BE2C (cell line): ENCODE measurements at regions not wholly inside any gene's neighbourhood (a gene's known extent, or its start where the extent isn't known, plus 50 kb on each side); places are given as distances from the start of the nearest gene placed in this dataset.

ENCODE experiments used
- DNase-seq: peaks from one replicate; pipeline ENCODE4 v3.0.0-alpha.2; 2020
- H3K27me3 ChIP-seq: fragments of 250-450 bp; sonication (Bioruptor Pico); 2 replicates; pipeline ENCODE4 v1.5.1; 2020; ENCODE audit warnings: mild to moderate bottlenecking
- H3K36me3 ChIP-seq: fragments of 250-450 bp; sonication (Bioruptor Pico); 2 replicates; pipeline ENCODE4 v1.5.1; 2020; ENCODE audit warnings: mild to moderate bottlenecking
- H3K4me1 ChIP-seq: fragments of 250-450 bp; sonication (Bioruptor Pico); 2 replicates; pipeline ENCODE4 v1.5.1; 2020
- H3K4me3 ChIP-seq: 2 replicates; pipeline ENCODE4 v1.5.1; 2011; ENCODE audit warnings: low read depth, low read length
- H3K9me3 ChIP-seq: fragments of 250-450 bp; sonication (Bioruptor Pico); 2 replicates; pipeline ENCODE4 v1.5.1; 2020
- TF ChIP-seq, protein P1 (sequence below): IDR thresholded peaks from 2 replicates; pipeline ENCODE4 v1.5.1; 2012; ENCODE audit warnings: mild to moderate bottlenecking, low read depth, low read length

DNA sequence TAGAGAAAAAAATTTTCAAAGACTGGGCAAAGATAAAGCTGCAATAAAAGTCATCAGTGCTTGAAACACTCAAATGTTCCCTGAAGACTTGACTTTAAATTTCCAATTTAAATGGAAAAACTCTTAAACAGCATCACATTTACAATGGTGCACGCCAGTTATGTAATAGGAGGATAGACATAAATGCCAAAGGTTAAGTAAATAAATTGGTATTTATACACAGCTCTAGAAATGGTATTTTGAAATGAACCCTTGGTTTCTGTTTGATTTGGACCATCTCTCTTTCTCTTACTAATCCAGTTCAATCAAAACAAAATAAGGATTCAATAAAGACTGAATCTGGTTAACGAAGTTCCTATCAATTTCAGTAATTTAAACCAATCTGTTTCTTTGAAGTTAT is 272.6 kb downstream of the GPM6A start:
- Histone ChIP-seq H3K4me3 (no peak overlapping the region), H3K36me3 (no peaks in the 10 kb centered on the region), H3K27me3 (no peaks in the 10 kb centered on the region), H3K9me3 (no peaks in the 10 kb centered on the region; the same call in 1 of the 2 replicates), H3K4me1 (no peaks in the 10 kb centered on the region)
- DNase-seq: no peak
- TF ChIP-seq, protein P1, sequence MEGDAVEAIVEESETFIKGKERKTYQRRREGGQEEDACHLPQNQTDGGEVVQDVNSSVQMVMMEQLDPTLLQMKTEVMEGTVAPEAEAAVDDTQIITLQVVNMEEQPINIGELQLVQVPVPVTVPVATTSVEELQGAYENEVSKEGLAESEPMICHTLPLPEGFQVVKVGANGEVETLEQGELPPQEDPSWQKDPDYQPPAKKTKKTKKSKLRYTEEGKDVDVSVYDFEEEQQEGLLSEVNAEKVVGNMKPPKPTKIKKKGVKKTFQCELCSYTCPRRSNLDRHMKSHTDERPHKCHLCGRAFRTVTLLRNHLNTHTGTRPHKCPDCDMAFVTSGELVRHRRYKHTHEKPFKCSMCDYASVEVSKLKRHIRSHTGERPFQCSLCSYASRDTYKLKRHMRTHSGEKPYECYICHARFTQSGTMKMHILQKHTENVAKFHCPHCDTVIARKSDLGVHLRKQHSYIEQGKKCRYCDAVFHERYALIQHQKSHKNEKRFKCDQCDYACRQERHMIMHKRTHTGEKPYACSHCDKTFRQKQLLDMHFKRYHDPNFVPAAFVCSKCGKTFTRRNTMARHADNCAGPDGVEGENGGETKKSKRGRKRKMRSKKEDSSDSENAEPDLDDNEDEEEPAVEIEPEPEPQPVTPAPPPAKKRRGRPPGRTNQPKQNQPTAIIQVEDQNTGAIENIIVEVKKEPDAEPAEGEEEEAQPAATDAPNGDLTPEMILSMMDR: no peak

DNA sequence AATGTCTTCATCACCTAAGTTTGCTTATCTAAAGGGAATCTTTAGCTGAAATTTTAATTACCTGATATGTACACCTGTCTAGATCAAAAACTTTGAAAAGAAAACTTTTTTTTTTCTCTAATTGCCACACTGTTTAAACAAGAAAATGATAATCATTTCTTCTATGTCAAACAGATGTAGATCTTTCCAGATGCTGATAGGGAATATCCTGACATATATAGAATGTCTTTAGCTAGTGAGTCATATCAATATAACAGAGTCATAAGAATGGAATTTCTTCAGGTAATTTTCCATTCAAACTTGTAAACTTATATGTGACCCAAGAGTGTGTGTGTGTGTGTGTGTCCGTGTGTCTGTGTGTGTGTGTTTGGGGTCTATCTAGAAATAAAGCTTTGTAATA is 271.9 kb downstream of the GPM6A start:
- no peaks in the 10 kb centered on the region for H3K36me3 ChIP-seq
- H3K9me3 ChIP-seq: no peaks in the 10 kb centered on the region; the same call in 1 of the 2 replicates
- H3K4me1 ChIP-seq: no peaks in the 10 kb centered on the region
- no peak for DNase-seq
- no peak overlapping the region for H3K4me3 ChIP-seq
- TF ChIP-seq, protein P1: no peak
- no peaks in the 10 kb centered on the region for H3K27me3 ChIP-seq

DNA sequence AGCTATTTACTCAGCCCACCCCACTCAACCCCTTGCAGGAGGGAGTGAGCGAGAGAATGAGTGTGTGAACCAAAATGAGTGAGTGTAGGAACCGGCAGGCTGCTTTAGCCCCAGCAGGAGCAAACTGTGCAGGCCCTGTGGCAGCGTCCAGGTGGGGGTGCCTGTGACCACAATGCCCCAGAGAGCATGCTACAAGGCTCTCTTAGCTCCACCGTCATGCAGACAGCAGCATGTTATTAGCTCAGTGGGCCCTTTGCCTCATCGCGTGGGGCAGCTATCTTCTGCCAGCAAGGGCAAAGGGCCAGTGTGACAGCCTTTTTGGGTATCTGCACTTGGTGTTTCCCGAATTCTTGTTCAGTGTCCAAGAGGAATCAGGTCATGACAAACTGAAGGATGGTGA is 271.3 kb downstream of the GPM6A start:
- Histone ChIP-seq H3K9me3 (no peaks in the 10 kb centered on the region; the same call in 1 of the 2 replicates), H3K36me3 (no peaks in the 10 kb centered on the region), H3K27me3 (no peaks in the 10 kb centered on the region), H3K4me3 (no peak overlapping the region), H3K4me1 (no peaks in the 10 kb centered on the region)
- TF ChIP-seq, protein P1: no peak
- DNase-seq: no peak

DNA sequence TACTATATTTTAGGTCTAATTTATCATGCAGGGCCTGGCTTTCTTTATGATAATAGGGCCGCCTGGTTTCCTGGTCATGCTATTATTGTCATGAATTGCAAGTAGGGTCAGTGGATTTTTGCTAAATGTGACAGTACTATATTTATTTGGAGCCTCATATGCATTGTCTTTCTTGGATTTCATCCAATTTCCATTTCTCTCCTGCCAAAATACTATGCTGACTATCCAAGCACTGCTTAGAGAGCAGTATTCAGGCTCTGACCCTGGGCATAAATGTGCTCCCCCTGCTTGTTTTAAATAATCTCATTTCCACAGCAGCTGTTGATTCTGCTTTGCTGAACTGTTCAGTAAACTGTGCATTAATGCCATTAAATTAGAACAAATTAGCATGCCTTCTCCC is 269.3 kb downstream of the GPM6A start:
- no peaks in the 10 kb centered on the region for H3K36me3 ChIP-seq
- no peaks in the 10 kb centered on the region for H3K27me3 ChIP-seq
- TF ChIP-seq, protein P1: no peak
- no peak for DNase-seq
- no peak overlapping the region for H3K4me3 ChIP-seq
- no peaks in the 10 kb centered on the region for H3K4me1 ChIP-seq
- H3K9me3 ChIP-seq: no peaks in the 10 kb centered on the region; the same call in 1 of the 2 replicates

DNA sequence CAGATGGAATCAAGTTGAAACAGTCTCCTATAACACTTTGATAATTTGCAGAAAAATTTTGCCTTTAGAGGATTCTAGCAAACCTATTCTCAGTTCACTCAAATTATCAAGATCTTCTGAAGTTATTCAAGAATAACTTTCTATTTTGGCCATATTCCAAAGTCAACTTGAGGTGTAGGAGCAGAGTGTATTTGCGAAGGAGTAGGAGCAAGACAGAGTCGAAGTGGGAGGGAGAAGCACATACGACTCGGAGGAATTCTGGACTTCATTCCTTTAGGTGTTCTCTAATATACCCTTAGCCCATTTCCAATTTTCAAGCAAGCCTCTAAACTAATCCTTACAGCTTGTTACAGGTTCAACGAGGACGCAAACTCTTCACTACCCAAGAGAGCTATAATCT is 252.9 kb downstream of the GPM6A start:
- Histone ChIP-seq H3K36me3 (no peaks in the 10 kb centered on the region), H3K9me3 (no peaks in the 10 kb centered on the region), H3K27me3 (no peaks in the 10 kb centered on the region), H3K4me3 (no peak overlapping the region), H3K4me1 (no peaks in the 10 kb centered on the region)
- TF ChIP-seq, protein P1: no peak
- DNase-seq: no peak

DNA sequence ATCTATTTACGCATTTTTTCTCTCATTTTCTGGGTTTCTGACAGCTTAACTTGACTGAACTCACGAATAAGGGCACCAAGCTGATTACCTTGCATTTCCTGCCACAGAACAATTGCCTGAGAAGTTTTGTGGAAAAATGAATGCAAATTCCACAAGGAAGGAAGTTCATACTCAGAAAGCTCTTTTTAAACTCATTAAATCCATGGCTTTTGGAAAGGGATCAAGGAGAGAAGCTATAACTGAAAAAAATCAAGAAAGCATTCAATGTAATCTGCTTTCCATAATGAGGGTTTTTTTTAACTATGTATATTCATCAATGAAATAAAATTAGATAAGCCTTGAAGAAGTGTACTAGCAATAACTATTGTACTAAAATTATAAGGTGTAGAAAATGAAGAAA is 252.5 kb downstream of the GPM6A start:
- Histone ChIP-seq H3K4me3 (no peak overlapping the region), H3K9me3 (no peaks in the 10 kb centered on the region), H3K27me3 (no peaks in the 10 kb centered on the region), H3K36me3 (no peaks in the 10 kb centered on the region), H3K4me1 (no peaks in the 10 kb centered on the region)
- DNase-seq: no peak
- TF ChIP-seq, protein P1: no peak
